IPS DF 4.7 (cell line): ENCODE measurements at regions not wholly inside any gene's neighbourhood (a gene's known extent, or its start where the extent isn't known, plus 50 kb on each side); places are given as distances from the start of the nearest gene placed in this dataset.
"Not testable (repeated sequence)": the region's sequence is repeated elsewhere in the genome, so short reads cannot be mapped to it uniquely, and the experiment has no call there.

Source experiments
- DNase-seq: peaks from one replicate; pipeline ENCODE4 v3.0.0-alpha.2; 2013; ENCODE audit warnings: low spot score; ENCODE audit errors: extremely low read depth

DNA sequence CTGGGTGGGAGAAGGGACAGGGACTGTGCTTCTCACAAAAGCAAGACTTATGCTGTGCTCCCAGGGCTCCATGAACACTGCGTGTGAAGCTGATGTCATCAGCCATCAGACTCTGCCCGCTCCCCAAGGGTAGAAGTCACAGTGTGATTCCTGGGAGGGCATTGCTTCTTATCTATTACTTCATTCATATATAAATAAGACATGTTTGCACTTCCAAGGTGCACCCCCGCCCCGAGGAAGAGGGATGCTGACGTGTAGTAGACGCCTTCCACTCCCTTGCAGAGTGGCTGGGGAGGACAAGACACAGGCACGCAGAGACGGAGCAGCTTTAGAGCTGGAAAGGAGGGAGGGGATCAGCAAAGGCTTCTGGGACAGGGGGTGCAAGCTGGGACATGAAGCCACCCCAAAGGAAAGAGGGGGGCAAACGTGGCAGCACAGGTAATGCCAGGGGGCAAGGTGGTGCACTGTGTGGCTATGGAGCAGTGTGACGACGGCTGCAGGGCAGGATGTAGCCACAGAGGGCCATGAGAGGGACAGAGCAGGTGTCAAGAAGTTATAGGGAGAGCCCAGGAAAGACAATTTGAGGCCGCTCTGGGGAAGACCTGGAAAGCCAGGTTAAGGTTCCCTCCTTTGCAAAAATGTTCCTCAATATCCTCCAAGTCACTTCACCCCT, 558.5 kb downstream of the MN1 start:
- DNase-seq = no peak

GRCh38 chr22:27244328-27244727, 557.2 kb downstream of the MN1 start:
- no peak for DNase-seq

DNA sequence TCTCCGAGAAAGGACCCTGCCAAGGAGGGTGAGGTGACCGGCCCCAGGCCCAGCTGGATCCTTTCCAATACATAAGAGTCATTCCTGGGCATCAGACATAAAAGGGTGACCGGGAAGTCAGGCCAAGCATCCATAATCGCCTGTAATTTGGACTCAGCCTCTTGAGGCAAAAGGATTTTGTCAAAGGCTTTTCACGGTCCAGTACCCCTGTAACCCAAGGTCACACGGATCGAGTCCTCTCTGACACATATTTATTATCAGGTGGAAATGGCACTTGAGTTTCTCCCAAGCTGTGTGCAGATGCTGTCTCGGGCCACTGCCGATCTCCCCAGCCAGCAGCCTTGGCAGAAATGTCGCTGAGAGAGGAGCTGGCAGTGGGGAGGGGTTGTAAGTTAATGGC, 556.5 kb downstream of the MN1 start:
- no peak for DNase-seq

DNA sequence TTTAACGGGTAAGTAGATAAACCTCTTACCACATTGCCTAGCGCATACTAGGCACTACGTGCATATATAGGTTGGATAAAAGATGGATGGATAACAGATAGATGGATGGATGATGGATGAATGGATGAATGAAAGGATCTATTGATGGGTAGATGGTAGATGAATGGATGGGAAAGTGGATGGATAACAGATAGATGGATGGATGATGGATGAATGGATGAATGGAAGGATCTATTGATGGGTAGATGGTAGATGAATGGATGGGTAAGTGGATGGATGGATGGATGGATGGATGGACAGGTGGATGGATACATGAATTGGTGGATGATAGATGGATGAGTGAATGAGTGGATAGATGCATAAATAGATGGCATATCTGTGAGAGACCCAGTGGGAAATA, 555.0 kb downstream of the MN1 start:
- no peak for DNase-seq

DNA sequence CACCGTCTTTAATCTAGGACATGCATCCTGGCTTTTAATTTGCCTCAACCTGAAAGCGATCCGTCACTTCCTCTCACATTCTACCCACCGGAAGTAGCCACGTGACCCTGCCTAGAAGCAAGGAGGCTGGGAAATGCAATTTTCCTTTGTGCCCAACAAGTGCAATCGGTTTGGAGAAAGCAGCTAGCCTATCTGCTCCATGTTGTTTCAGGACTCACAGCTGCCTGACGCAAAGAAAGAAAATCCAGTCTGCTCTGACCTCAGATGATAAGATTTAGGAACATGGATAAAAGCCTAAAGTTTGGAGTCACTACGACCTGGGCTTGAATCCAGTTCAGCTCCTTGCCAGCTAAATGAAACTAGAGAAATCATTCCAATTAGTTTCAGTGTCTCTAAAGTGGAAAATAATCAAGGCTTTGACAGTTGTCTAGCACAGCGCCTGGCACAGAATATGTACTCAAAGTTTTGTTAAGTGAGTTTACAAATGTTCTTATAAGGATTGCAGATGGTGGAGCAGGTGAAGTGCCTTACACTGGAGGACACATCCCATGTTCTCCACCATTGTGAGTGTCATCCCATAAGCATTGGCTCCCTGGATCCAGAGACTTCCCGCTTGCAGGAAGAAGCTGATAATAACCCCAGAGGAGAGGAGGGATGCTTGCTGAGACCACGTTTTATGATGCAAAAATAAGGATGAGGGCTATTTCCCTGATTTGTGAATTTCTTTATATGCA, 553.7 kb downstream of the MN1 start:
- no peak for DNase-seq

DNA sequence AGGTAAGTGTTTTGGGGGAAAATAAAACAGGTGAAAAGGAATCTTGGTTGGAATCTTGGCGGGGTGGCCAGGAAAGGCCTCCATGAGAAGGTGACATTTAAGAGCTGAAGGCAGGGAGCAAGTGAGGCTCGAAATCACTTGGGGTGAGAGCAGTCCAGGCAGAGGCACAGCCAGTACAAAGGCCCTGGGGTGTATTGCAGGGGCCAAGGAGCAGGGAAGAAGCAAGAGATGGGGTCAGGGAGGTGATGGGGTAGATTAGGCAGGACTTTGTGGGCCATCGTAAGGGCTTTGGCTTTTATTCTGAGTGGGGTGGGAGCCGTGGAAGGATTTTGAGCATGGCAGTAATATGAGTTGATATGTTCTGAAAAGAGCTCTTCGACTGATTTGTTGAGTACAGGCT, 551.1 kb downstream of the MN1 start:
- DNase-seq = no peak

DNA sequence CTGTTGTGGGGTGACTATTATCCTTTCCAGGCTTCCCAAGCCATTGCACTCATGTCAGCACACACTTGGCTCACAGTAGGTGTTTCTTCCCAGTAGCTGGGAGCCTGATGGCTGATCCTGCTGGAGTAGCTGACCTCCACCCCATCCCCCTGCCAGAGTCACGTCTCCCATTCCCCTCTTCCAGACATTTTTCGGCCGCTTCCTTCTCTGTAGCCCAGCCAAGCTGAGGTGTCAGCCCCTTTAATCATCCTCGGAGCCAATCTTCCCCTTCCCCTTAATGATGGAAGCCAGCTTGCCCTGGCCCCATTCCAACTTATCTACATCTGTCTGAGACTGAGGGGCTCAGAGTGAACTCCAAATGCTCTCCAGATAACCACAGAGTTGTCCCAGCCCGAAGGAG, 550.7 kb downstream of the MN1 start:
- no peak for DNase-seq

DNA sequence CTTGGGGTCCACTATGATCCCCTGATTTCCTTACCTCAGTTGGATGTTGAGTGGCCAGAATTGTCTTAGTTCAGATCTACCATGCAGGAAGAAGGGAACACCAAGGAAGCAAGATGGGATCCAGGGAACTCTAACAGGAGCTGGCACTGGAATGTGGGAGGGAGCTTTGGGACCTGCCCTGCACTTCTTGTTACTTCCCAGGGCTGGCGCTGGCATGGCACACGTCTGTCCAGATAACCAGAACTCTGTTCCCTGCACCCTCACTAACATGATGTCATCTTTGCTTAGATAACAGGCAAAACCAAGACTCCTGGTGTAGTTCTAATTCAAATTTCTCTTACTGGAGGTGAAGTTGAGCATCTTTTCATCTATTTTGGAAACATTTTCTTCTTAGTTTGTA, 550.0 kb downstream of the MN1 start:
- no peak for DNase-seq

- no peak for DNase-seq
These were observed 549.1 kb downstream of the MN1 start for GRCh38 chr22:27252282-27253049.

DNA sequence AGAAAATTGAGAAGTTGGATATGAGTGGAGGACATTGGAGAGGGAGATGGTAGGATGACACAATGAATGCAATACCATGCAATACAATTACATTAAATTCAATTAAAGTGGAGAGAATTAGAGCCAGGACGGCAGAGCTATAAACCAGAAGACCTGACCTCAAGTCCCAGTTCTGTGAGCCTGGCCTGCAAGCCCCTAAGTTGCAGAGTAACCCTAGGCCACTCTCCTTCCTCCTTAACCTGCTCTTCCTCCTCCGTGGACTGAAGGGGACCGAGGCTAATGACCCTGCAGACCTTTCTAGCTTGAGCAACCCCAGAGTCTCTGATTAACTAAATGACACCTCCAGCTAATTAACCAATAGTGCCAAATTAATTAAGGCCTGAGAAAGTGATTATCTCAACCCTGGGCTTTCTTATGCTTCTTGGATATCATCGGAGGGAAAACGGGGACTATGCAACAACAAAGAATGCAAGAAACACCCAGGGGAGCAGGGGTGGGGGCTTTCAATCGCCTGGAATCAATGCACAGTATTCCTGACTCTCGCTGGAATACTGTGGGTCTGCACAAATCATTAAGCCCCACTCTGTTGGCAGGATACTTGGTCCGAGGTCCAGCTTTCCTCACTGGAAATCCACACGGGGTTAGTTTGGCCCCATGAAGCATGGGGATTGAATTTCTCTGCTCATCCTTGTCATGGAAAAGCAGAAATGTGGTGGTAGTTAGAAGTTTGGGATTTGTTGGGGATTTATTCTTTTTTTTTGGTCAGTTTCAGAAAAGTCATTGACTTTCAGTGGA, 548.3 kb downstream of the MN1 start:
- no peak for DNase-seq

DNA sequence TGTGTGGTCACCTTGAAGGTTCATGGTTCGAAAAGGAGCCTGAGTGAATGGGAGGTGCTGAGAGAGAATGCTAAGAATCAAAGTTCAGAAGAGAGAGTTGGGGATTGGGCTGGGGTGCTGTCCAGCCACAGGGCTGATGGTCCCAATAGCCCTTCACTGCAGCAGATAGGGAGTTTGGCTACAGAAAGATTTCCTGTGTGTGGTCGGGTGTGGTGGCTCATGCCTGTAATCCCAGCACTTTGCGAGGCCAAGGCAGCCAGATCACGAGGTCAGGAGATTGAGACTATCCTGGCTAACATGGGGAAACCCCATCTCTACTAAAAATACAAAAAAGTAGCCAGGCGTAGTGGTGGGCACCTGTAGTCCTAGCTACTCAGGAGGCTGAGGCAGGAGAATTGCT, 547.5 kb downstream of the MN1 start:
- not testable (repeated sequence) for DNase-seq

DNA sequence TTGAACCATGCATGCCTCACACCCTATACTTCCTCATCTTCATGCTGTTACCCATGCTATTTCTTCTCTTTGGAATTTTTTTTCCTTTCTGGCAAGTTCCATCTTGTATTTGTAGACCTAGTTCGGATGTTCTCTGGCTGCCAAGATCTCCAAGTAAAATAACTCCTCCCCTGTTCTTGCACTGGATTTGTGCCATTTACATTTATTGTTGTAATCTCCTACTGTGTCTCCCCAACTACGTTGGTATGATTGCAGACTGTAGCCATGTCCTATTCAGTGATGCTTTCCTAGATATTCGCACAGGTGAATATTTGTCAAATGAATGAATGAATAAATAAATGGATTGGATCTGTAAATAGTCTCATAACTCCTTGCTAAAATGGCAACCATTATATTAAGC, 546.0 kb downstream of the MN1 start:
- DNase-seq = no peak

DNA sequence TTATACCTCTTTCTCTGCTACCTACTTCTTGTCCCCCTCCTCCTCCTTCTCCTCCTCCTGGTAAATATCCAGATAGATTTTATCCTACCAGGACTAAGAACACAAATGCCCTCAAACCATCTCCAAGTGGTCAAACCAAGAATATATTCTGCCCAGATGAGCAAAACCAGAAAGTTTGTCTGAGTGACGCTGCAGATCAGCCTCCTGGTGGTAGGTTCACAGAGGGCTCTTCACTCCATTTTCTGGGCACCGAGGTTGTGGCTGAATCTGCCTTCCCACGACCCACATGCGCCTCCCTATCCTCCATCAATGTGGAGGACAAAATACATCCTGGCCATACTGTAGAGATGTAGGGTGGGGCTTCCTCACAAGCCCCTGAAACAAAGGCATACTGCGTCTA, 543.6 kb downstream of the MN1 start:
- DNase-seq = no peak

- DNase-seq = no peak
These were observed 542.9 kb downstream of the MN1 start for GRCh38 chr22:27258616-27259172.

DNA sequence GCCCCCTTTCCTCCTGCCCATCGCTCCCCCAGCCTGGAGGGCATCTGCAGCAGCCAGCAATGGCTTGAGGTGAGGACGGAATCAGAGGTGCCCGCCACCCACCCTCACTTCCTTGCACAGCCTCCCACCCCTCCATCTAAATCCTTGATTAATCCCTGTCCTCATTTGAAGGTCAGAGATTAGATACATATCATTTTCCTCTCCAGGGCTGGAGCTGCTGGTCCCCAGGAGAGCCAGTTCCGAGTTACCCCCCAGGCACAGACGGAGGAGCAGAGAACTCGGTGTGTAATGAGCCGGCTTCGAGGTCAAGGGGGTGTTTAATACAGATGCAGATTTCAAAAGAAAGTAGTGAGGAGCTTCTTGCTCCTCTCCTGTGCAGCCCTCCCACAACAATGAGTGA, 542.1 kb downstream of the MN1 start:
- no peak for DNase-seq

DNA sequence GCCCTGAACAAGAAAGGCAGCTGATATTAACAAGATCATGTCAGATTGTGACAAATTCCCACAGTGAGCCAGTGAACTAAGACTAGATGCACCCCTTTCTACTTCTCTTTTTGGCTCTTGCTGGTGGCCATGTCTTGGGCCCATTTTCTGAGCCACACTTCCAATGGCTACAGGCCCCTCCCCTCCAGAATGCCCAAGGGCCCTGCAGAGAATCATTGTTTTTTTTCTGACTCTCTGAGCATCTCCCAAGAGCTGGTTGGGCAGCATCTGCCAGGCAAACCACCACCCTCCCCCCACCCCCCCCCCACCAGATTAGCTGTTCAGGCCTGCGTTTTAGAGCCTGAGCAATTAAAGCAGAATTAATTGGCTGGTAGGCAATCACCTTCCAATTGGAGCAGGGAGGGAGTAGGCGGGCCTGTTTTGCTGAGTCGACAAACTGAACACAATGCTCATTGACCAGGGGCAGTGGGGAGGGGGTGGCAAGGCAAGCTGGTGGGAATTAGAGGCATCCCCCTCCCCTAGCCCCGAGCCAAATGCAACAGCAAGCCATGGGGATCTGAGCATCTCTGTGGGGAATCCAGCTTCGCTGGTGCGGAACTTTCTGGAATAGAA, 541.4 kb downstream of the MN1 start:
- no peak for DNase-seq

DNA sequence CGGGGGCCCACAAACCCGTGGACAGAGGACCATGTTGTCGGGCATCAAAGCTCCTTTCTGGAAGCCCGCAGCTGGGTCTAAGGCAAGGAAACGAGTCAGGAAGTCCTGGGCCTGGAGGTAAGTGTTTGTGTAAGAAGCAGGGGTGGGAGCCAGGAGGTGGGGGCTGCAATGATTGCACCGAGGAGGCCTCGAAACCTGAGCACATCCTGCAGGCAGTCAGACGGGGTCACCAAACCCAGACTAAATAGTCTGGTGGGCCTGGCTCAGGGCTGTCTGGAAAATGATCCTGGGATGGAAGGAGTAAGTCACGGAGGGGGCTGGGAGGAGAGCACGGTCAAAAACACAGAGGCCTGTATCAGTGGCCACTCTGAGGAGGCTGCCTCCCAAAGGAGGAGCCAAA, 539.2 kb downstream of the MN1 start:
- DNase-seq = no peak

- DNase-seq = no peak
These were observed 537.4 kb downstream of the MN1 start for GRCh38 chr22:27264184-27264583.

DNA sequence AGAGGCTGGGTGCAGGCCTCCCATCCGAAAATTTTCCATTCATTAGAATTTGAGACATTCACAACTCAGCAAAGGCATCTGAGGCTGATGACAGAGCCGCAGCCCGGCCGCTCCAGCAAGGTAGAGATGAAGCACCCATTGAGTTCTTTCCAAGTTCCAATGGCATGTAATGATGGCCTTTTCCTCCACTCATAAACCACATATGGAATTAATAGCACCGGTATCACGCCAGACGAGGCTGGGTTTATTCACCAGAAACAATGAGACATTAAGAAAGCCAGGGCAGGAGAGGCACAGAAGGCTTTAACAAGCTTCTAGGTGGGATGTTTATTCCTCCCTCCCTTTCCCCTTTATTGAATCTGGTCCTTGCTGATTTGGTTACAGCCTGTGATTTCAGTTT, 534.4 kb downstream of the MN1 start:
- DNase-seq = no peak

GRCh38 chr22:27269751-27270543, 531.6 kb downstream of the MN1 start:
- DNase-seq = no peak
